HG03442 (cell line): ENCODE measurements at regions not wholly inside any gene's neighbourhood (a gene's known extent, or its start where the extent isn't known, plus 50 kb on each side); places are given as distances from the start of the nearest gene placed in this dataset.

Experiments
- ATAC-seq: cut with Tn5 transposase; IDR thresholded peaks from one replicate; pipeline ENCODE4 v1.9.1; 2021; ENCODE audit warnings: mild to moderate bottlenecking, moderate library complexity; ENCODE audit not compliant: unreplicated experiment

- ATAC-seq = no peak
Observed at GRCh38 chr17:73722165-73722564, 77.9 kb upstream of the SDK2 start.

GRCh38 chr17:73723317-73723716, 79.1 kb upstream of the SDK2 start:
- no peak for ATAC-seq

GRCh38 chr17:73724341-73724740, 80.1 kb upstream of the SDK2 start:
- ATAC-seq = no peak

- ATAC-seq = no peak
Observed at GRCh38 chr17:73724990-73725389, 80.7 kb upstream of the SDK2 start.

- no peak for ATAC-seq
Observed at GRCh38 chr17:73725794-73726515, 81.7 kb upstream of the SDK2 start.

- no peak for ATAC-seq
Observed at GRCh38 chr17:73727941-73728340, 83.7 kb upstream of the SDK2 start.

- ATAC-seq = no peak
Observed at GRCh38 chr17:73729101-73729500, 84.9 kb upstream of the SDK2 start.

GRCh38 chr17:73731733-73732132, 87.5 kb upstream of the SDK2 start:
- no peak for ATAC-seq

- no peak for ATAC-seq
Observed at GRCh38 chr17:73733517-73733916, 89.3 kb upstream of the SDK2 start.

- ATAC-seq = no peak
Observed at GRCh38 chr17:73735245-73735644, 91.0 kb upstream of the SDK2 start.

- ATAC-seq = no peak
Observed at GRCh38 chr17:73738751-73739575, 94.7 kb upstream of the SDK2 start.

GRCh38 chr17:73740370-73740769, 96.1 kb upstream of the SDK2 start:
- ATAC-seq = no peak

GRCh38 chr17:73742948-73743381, 98.7 kb upstream of the SDK2 start:
- no peak for ATAC-seq

- ATAC-seq = no peak
Observed at GRCh38 chr17:73743518-73744201, 99.4 kb upstream of the SDK2 start.

- no peak for ATAC-seq
Observed at GRCh38 chr17:73744411-73744810, 100.2 kb upstream of the SDK2 start.

- ATAC-seq = no peak
Observed at GRCh38 chr17:73746314-73747073, 102.2 kb upstream of the SDK2 start.

- ATAC-seq = no peak
Observed at GRCh38 chr17:73747221-73748002, 103.2 kb upstream of the SDK2 start.

GRCh38 chr17:73748508-73748907, 104.3 kb upstream of the SDK2 start:
- ATAC-seq = no peak

- ATAC-seq = no peak
Observed at GRCh38 chr17:73749337-73749823, 105.1 kb upstream of the SDK2 start.
